NK-92 (cell line): ENCODE measurements at regions not wholly inside any gene's neighbourhood (a gene's known extent, or its start where the extent isn't known, plus 50 kb on each side); places are given as distances from the start of the nearest gene placed in this dataset.
"Not testable (repeated sequence)": the region's sequence is repeated elsewhere in the genome, so short reads cannot be mapped to it uniquely, and the experiment has no call there.

Experiments used
- DNase-seq: peaks from one replicate; lab custom pipeline; 2025; ENCODE audit not compliant: unreplicated experiment; lab: John Stamatoyannopoulos, UW

DNA sequence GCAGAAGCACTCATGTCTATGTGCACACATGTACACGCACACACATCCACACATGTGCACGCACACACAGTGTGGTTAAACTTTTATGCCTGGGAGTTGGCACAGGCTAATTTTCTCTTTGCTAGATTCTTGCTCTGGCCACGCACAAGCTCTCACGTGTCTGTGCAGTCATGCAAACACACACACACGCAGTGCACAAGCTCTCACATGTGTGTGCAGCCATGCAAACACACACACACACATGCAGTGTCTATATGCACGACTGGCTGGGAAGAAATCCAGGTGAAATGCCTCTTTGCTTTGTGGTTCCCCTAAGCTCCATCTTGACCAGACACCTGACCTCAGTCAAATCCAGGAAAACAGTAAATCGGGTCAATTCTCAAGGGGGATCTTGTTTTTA is 138.0 kb downstream of the SHOX start:
- DNase-seq: no peak

DNA sequence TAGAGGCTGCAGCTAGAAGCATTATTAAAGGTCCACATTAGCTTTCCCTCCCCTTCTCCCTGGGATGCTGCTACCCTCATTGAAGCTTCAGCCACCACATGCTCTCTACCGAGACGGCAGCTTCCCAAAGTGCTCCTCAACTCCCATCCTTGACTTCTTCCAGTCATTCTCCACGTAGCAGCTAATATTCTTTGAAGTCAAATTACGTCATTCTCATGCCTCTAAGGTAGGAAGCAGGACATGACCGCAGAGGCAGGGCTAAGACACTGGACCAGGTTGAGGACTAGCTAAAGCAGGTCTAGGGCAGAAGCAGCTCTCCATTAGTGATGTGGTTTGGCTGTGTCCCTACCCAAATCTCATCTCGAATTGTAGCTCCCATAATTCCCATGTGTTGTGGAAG is 128.3 kb downstream of the SHOX start:
- DNase-seq: no peak

DNA sequence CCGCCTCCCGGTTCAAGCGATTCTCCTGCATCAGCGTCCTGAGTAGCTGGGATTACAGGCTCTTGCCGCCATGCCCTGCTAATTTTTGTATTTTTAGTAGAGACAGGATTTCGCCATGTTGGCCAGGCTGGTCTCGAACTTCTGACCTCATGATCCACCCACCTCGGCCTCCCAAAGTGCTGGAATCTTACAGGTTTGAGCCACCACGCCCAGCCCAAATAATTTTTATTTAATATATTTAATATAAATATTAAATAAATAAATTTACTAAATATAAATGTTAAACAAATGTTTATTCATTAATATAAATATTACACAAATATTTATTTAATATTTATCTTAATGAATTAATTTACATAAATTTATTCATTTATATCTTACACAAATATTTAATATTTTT is 120.2 kb downstream of the SHOX start:
- DNase-seq: no peak

DNA sequence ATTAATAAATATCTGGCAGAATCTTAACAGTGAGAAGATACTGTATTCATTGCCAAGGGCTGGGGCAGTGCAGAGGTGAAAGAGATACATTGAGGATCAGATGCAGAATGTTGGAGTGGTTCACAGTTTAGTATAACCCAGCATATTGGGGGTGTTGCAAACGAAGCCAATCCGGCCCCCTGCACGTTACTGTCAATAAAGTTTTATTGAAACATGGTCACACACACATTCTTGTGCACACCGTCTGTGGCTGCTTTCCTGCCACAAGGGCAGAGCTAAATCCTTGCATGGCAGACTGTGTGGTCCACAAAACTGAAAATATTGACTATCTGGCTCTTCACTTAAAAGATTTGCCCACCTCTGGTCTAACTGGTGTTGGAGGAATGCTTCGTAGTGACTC is 119.7 kb downstream of the SHOX start:
- no peak for DNase-seq

DNA sequence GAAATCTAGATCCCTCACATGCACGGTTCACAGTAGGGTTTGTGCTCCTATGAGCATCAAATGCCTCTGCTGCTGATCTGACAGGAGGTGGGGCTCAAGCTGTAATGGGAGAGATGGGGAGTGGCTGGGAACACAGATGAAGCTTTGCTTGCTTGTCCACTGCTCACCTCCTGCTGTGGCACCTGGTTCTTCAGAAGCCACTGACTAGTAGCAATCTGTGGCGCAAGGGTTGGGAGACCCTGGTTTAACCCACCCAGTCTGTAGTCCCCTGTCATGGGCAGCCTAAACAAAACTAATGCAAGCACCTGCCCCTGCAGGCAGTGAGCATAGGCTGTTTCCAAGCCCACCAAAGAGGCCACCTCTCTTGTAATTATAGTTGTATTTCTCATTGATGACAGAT is 116.6 kb downstream of the SHOX start:
- no peak for DNase-seq

DNA sequence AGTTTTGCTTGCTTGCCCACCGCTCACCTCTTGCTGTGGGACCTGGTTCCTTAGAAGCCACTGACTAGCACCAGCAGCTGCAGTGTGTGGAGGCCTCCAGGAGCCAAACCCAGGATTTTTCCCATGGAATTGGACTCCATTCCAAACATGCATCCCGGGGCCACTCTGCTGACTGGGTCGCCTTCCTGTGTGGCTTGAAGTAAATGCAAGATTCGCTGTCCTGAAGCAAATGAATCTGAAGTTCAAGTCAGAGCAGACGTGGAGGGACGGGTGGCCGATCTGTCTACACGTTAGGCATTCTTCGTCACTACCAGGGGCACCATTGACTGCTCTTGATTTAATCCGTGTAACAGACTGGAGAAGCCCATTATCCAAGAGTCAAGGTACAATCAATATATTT is 109.0 kb downstream of the SHOX start:
- no peak for DNase-seq

DNA sequence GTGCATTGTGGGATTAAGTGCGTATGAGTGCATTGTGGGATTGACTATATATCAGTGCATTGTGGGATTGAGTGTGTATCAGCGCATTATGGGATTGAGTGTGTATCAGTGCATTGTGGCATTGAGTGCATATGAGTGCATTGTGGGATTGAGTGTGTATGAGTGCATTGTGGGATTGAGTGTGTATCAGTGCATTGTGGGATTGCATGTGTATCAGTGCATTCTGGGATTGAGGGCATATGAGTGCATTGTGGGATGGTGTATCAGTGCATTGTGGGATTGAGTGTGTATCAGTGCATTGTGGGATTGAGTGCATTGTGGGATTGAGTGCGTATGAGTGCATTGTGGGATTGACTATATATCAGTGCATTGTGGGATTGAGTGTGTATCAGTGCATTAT is 106.4 kb downstream of the SHOX start:
- not testable (repeated sequence) for DNase-seq

DNA sequence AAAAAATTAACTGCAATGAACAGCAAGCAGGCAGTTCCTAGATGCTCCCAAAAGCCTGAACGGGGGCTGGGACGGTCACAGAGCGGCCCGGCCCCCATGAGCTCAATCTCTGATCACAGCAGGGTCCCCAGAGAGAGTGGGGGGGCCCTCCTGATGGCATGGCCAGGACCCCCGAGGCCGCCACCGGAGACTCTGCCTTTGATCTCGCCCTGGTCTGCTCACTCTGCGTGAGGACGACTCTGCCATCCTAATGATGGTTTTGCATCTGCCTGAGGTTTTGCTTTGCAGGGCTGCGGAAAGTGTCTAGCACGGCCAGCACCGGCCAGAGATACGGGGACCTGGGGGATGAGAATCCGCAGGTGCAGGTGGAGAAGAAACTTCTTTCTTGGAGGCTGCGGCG is 103.8 kb downstream of the SHOX start:
- no peak for DNase-seq

DNA sequence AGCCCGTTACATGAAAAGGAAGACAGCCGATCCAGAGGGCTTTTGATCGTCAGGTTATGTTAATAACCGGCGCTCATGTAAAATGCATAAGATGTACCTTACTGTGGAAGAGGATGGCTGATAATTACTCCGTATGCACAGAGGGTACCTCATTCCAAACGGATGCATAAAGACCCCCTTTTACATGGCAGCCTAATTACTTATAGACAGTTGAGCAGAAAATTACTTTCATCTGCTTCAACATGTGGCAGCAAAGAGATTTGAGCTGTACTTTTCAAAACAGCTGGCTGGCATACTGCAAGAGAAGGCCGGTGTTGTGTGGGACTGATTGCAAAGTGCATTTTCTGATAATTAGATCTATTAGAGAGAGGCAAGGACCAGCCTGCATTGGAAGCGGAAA is 103.4 kb downstream of the SHOX start:
- DNase-seq: no peak

DNA sequence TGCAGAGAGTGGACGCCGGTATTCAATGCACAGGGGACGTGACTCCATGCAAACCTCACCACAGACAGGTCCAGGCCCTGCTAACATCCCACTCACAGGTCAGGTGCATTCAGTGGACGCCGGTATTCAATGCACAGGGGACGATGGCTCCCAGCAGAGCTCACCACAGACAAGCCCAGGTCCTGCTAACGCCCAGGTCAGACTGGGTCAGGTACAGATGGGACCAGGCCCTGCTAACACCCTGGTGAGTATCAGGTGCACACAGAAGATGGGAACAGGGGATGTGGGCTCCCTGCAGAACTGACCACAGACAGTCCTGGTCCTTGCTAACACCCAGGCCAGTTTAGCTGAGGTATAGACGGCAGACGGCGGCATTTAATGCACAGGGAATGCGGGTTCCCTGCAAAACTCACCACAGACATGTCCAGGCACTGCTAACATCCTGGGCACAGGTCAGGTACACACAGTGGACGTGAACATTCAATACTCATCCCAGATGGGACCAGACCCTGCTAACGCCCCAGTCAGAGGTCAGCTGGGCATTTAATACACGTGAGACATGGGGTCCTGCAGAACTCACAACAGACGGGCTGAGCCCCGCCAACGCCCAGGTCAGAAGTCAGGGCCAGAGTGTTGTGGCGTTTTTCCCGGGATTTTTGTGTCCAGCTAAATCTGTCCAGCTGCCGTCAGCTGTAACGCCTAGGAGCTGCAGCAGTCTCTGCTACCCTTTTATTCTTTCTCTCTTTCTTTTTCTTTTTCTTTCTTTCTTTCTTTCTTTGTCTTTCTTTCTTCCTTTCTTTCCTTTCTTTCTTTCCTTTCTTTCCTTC is 99.2 kb downstream of the SHOX start:
- DNase-seq: no peak

DNA sequence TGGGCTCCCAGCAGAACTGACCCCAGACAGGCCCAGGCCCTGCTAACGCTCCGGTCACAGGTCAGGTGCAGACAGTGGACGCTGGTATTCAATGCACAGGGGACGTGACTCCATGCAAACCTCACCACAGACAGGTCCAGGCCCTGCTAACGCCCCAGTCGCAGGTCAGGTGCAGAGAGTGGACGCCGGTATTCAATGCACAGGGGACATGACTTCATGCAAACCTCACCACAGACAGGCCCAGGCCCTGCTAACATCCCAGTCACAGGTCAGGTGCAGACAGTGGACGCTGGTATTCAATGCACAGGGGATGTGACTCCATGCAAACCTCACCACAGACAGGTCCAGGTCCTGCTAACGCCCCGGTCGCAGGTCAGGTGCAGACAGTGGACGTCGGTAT is 98.5 kb downstream of the SHOX start:
- DNase-seq: not testable (repeated sequence)

DNA sequence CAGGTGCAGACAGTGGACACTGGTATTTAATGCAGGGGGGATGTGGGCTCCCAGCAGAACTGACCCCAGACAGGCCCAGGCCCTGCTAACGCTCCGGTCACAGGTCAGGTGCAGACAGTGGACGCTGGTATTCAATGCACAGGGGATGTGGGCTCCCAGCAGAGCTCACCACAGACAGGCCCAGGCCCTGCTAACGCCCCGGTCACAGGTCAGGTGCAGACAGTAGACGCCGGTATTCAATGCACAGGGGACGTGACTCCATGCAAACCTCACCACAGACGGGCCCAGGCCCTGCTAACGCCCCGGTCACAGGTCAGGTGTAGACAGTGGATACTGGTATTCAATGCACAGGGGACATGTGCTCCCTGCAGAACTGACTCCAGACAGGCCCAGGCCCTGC is 98.0 kb downstream of the SHOX start:
- not testable (repeated sequence) for DNase-seq

DNA sequence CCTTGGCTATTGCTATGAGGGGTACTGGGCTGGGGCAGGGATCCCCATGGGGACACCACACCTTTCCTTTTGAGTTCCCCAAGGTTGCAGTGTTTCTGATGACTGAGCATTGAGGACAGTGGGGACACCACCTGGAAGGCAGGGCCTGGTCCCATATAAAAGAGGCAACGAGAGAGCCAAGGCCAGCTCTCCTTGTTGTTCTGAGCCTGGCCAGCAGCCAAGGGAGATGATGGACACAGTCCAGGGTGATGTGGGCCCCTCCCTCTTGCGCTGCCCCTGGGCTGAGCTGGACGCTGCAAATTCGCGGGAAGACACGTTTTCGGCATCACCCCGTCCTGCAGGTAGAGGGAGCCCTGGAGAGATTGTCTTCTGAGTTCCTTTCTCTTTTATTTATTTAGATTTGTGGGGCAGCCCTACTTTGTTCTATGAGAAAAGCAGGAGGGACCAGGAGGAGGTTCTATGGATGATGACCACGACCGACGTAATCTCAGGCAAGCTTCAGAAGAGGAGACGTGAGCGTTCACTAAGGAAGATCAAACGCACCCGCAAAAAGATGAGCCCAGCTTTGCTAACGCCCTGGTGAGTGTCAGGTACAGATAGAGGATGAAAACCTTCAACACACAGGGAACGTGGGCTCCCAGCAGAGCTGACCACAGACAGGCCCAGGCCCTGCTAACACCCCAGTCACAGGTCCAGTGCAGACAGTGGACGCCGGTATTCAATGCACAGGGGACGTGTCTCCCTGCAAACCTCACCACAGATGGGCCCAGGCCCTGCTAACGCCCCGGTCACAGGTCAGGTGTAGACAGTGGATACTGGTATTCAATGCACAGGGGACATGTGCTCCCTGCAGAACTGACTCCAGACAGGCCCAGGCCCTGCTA is 97.4 kb downstream of the SHOX start:
- DNase-seq: no peak

DNA sequence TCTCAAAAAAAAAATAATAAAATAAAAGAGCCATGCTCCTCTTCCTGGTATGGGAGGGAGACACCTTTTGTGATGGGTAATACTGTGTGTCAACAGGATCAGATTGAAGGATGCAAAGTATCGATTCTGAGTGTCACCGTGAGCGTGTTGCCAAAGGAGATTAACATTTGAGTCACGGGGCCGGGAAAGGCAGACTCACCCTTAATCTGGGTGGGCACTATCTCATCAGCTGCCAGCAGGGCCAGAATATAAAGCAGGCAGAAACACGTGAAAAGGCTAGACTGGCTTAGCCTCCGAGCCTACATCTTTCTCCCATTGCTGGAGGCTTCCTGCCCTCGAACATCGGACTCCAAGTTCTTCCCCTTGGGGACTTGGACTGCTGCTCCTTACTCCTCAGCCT is 95.4 kb downstream of the SHOX start:
- DNase-seq: no peak

DNA sequence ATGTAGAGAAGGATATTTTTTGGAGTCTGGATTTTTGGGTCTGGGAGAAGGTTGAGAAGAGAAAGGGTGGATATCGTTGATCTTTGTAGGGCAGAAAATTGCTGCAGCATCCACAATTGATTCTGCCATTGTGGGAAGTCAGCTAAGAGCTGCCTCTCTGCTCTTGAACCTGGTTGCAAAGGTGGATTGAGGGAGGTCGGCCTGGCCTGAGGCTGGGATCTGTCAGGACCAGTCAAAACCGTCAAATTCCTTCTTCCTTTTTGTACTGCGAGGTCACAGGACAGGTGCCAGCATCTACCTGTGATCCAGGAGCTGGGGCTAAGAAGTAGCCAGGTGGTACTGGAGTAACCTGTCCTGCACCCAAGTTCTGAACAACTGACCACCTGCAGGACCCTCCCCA is 93.7 kb downstream of the SHOX start:
- no peak for DNase-seq

DNA sequence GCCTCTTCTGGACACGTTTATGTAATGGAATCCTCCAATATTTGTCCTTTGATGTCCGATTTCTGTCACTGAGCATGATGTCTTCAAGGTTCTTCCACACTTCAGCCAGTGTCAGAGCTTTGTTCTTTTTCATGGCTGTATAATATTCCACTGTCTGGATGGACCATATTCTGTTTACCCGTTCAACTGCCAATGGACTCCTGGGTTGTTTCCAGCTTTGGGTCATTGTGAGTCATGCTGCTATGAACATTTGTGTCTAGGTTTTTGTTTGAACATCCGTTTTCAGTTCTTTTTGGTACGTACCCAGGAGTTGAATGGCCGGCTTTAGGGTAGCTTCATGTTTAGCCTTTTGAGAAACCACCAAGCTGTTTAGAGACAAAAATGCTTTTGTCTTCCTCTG is 93.2 kb downstream of the SHOX start:
- no peak for DNase-seq

DNA sequence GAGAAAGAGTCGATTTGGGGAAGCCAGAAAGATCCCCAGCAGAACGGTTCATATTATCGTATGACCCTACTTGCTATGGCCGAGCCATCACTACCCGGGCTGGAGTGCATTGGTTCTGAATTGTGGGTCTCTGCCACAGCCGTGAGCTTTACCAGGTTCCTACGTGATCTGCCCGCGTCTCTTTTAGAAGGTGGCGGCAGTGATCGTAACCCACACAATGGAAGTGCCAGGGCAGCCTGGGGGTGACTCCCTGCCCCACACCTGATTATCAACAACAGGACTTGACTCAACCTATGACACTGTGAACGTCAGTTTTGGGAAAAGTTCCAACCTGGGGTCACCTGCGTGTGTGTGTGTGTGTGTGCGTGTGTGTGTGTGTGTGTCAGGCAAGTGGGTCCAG is 90.8 kb downstream of the SHOX start:
- no peak for DNase-seq

DNA sequence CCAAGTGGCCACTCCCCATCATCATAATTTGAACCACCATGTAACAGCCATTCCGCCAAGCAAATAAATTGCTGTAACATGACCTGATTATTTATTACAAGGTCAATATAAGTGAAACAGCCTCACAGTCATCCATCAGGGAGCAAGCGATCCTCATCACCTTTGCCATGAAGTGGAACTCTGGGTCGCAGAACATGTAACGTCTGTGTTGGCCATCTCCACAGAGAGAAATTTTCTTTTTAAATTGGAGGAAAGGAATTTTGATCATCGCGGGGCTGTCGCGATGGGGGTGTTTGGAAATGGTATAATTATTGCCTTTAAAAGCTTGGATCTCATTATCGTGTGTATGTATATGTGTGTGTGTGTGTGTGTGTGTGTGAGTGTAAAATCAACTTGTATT is 90.2 kb downstream of the SHOX start:
- no peak for DNase-seq

DNA sequence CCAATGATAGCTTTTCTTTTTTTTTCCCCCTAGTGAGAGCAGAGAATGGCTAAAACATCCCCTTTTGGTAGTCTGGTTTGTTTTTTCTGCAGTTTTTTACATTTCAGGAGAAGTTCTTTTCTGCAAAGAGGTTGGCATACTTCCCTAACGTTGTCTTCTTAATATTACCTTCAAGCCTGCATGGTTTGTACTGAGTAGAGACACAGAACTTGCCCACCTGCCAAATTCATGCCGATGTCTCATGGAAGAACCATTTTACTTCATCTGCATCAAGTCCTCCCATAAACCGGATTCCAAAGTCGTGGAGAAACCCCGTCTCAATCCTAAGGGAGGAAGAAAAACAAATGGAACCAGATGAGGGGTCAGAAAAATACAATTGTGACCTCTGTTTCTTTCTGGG is 89.7 kb downstream of the SHOX start:
- DNase-seq: no peak

DNA sequence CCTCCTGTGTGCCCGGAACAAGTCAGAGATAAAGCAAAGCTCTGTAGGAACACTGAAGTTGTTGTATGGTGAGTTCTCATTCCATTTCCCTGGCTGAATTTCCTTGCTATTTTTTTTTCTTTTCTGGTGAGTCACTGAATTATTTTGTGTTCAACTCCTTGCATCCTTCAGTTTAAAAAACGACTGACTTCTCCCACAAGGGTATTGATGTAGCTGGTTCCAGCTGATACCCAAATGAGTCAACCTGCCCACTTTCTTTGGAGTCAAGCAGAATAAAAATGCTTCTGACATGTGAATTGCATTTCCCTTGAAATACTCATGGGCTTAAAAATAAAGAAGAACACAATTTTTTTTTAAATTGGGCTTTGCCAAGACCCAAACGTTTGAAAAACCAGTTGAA is 85.5 kb downstream of the SHOX start:
- DNase-seq: no peak

DNA sequence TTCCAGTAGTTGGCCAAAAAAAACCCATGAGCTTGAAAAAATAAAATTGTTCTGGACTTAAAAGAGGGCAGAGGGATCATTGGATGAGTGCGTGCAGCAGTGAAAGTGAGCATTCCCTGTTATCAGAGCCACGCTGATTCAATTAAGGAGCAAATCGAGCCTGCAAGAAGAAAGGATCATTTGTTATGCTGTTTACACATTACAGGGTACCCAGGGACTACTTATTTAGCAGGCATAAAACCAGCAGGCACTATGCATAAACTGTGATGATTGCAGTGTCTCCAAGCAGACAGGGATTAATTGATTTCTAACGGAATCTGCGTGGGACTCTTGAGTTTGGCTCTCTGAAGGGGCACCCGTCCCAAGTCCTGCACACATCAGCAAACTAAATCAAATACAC is 83.5 kb downstream of the SHOX start:
- DNase-seq: no peak
